Osteoblast (primary cell): ENCODE measurements at regions not wholly inside any gene's neighbourhood (a gene's known extent, or its start where the extent isn't known, plus 50 kb on each side); places are given as distances from the start of the nearest gene placed in this dataset.

Source experiments
- DNase-seq: peaks from one replicate; pipeline ENCODE4 v3.0.0; 2011; ENCODE audit warnings: low spot score, mixed read lengths; ENCODE audit not compliant: insufficient read length; ENCODE audit errors: missing footprints
- H2AFZ ChIP-seq: 2 replicates; pipeline ENCODE4 v1.6.0; 2011; ENCODE audit warnings: mild to moderate bottlenecking, low read length
- H3K27ac ChIP-seq: 2 replicates; pipeline ENCODE4 v1.5.1; 2011; ENCODE audit warnings: mild to moderate bottlenecking, low read depth, low read length, moderate library complexity
- H3K27me3 ChIP-seq: 2 replicates; pipeline ENCODE4 v1.6.0; 2012; ENCODE audit warnings: mild to moderate bottlenecking, control low read depth, inconsistent platforms, low read length, moderate library complexity; ENCODE audit not compliant: insufficient read depth
- H3K36me3 ChIP-seq: 2 replicates; pipeline ENCODE4 v1.5.1; 2011; ENCODE audit warnings: mild to moderate bottlenecking, low read length, control low read depth, moderate library complexity; ENCODE audit not compliant: insufficient read depth
- H3K4me1 ChIP-seq: 2 replicates; pipeline ENCODE4 v1.5.1; 2011; ENCODE audit warnings: mild to moderate bottlenecking, low read length, control low read depth, moderate library complexity; ENCODE audit not compliant: insufficient read depth
- H3K4me2 ChIP-seq: 2 replicates; pipeline ENCODE4 v1.6.0; 2011; ENCODE audit warnings: mild to moderate bottlenecking, low read length; ENCODE audit not compliant: insufficient read depth
- H3K4me3 ChIP-seq: fragments of 200-600 bp; sonication (generic); 3 replicates; pipeline ENCODE4 v1.5.1; 2012; ENCODE audit warnings: mild to moderate bottlenecking, low read length, inconsistent platforms; ENCODE audit not compliant: insufficient read depth
- H3K79me2 ChIP-seq: 2 replicates; pipeline ENCODE4 v1.6.0; 2012; ENCODE audit warnings: mild to moderate bottlenecking, low read length, control low read depth, inconsistent platforms; ENCODE audit not compliant: insufficient read depth
- H3K9me3 ChIP-seq: 2 replicates; pipeline ENCODE4 v1.5.1; 2011; ENCODE audit warnings: low read depth, low read length, control low read depth
- H4K20me1 ChIP-seq: 2 replicates; pipeline ENCODE4 v1.6.0; 2012; ENCODE audit warnings: mild to moderate bottlenecking, low read length, control low read depth; ENCODE audit not compliant: insufficient read depth
- TF ChIP-seq, protein P1 (sequence below): IDR thresholded peaks from 2 replicates; pipeline ENCODE4 v1.5.1; 2011; ENCODE audit warnings: mild to moderate bottlenecking, low read depth, low read length, moderate library complexity; ENCODE audit errors: extremely low read depth

DNA sequence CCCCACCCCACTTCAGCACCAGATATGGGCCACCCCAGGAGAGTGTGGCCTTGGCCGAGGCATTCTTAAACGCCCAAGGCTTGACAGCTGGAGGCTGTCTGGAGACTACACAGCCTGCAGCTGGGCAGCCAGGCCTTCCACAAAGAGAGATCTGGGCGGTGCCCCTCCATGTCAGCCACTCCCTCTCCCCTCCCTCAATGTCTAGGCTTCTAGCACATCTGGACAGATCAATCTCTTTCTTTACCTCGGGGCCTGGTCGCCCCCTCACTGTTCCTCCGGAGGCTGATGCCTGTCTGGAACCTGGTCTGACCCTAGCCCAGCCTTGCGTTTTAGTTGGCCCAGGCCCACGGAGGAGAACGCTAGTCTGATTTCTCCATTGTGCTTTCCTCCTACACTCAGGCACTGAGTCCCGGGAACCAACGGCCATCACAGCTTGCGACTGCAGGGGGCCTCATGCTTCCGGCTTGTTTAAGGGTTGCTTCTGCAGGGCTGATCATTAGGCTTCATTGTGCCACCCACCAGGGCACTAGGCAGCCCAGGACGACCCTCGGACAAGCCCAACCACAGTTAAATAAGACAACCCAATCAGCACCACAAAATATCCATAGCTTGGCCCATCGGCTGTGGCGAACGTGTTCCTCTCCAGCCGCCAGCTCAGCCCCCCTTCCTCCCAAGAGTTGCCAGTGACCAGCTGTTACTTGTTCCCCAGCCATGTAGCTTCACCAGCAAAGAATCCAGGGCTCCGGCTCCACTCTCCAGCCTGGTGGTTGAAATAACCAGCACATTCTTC lies 200.6 kb downstream of the BCOR start:
- no peak overlapping the region for H3K4me3 ChIP-seq
- no peaks in the 10 kb centered on the region for H3K9me3 ChIP-seq
- no peak overlapping the region for H2AFZ ChIP-seq
- no peaks in the 10 kb centered on the region for H3K36me3 ChIP-seq
- TF ChIP-seq, protein P1, sequence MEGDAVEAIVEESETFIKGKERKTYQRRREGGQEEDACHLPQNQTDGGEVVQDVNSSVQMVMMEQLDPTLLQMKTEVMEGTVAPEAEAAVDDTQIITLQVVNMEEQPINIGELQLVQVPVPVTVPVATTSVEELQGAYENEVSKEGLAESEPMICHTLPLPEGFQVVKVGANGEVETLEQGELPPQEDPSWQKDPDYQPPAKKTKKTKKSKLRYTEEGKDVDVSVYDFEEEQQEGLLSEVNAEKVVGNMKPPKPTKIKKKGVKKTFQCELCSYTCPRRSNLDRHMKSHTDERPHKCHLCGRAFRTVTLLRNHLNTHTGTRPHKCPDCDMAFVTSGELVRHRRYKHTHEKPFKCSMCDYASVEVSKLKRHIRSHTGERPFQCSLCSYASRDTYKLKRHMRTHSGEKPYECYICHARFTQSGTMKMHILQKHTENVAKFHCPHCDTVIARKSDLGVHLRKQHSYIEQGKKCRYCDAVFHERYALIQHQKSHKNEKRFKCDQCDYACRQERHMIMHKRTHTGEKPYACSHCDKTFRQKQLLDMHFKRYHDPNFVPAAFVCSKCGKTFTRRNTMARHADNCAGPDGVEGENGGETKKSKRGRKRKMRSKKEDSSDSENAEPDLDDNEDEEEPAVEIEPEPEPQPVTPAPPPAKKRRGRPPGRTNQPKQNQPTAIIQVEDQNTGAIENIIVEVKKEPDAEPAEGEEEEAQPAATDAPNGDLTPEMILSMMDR, result no peak
- H3K4me1 ChIP-seq, result peaks cover 37% of the 10 kb centered on the region
- H3K27ac ChIP-seq, result peak overlapping the region; percentile 5
- peak; percentile 92 for DNase-seq
- peaks cover under 1% of the 10 kb centered on the region for H3K27me3 ChIP-seq
- peak overlapping the region; percentile 15 for H3K4me2 ChIP-seq
- no peaks in the 10 kb centered on the region for H4K20me1 ChIP-seq
- no peaks in the 10 kb centered on the region for H3K79me2 ChIP-seq

DNA sequence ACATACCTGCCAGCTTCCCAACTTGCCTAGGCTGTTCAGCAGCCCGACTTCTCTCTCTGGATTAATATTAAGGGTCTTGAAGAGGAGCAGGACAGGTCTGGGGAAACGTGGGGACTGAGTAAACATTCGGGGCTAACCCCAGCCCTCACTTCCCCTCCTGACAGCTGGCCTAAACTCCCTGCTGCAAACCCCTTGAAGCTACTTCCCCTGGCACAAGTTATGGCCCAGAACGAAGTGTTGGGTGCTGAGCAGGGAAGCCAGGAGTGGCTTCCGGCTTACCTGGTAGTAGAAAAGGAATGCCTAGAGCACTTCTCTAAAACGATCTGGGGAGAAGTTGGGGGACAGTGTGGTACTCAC lies 200.0 kb downstream of the BCOR start:
- H3K36me3 ChIP-seq, result no peaks in the 10 kb centered on the region
- TF ChIP-seq, protein P1, result no peak
- H4K20me1 ChIP-seq, result no peaks in the 10 kb centered on the region
- H3K4me1 ChIP-seq, result peaks cover 38% of the 10 kb centered on the region
- H3K27me3 ChIP-seq, result peaks cover 3% of the 10 kb centered on the region
- H3K79me2 ChIP-seq, result no peaks in the 10 kb centered on the region
- no peaks in the 10 kb centered on the region for H3K9me3 ChIP-seq
- no peak overlapping the region for H3K4me2 ChIP-seq
- peak overlapping the region; percentile 42 for H3K27ac ChIP-seq
- peak overlapping the region; percentile 20 for H3K4me3 ChIP-seq
- no peak overlapping the region for H2AFZ ChIP-seq
- no peak for DNase-seq

DNA sequence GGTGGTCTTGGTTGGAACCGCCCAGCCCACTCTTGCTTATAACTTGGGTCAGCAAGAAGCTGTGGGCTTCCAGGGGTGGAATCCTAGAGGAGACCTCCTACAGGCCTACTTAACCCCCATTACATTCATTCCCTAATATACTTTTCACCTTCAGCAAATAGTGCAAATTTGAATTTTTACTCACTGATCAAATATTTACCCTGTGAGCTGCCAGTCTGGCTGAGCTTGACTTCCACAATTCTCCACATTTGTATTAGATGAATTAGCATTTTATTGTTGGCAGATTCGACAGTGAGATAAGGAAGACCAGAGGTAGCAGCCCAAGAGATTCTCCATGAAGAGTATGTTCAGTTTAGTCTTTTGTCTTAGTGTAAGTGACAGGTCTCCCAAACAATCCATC lies 199.6 kb downstream of the BCOR start:
- H3K4me1 ChIP-seq, result peaks cover 42% of the 10 kb centered on the region

DNA sequence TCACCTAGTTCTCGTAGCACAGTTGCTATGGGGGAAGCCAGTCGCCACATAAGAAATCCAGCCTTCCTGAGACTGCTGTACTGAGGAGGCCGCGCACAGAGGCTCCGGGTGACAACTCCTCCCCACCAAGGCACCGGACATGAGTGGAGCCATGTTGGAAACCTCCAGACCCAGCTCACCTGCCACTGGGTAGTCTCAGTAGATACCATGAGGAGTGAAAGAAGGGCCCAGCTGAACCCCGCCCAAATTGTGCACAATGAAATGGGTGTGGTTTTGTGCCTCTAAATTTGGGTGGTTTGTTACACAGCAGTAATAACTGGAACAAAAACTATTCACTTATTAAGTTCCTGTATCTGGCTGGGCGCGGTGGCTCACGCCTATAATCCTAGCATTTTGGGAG lies 198.7 kb downstream of the BCOR start:
- H3K9me3 ChIP-seq, result no peaks in the 10 kb centered on the region
- TF ChIP-seq, protein P1, result no peak
- no peak overlapping the region for H3K4me2 ChIP-seq
- H3K27me3 ChIP-seq, result peaks cover 3% of the 10 kb centered on the region
- H3K27ac ChIP-seq, result no peak overlapping the region
- DNase-seq, result no peak
- H4K20me1 ChIP-seq, result no peaks in the 10 kb centered on the region
- no peaks in the 10 kb centered on the region for H3K36me3 ChIP-seq
- H3K4me1 ChIP-seq, result peaks cover 49% of the 10 kb centered on the region
- no peaks in the 10 kb centered on the region for H3K79me2 ChIP-seq
- no peak overlapping the region for H3K4me3 ChIP-seq
- H2AFZ ChIP-seq, result no peak overlapping the region

More for the DNA sequence above, 199.6 kb downstream of the BCOR start:
- DNase-seq, result no peak
- no peaks in the 10 kb centered on the region for H3K79me2 ChIP-seq
- peak overlapping the region; percentile 42 for H3K27ac ChIP-seq
- TF ChIP-seq, protein P1, result no peak
- no peaks in the 10 kb centered on the region for H4K20me1 ChIP-seq
- peak overlapping the region; percentile 20 for H3K4me3 ChIP-seq
- no peaks in the 10 kb centered on the region for H3K9me3 ChIP-seq
- no peak overlapping the region for H2AFZ ChIP-seq
- no peaks in the 10 kb centered on the region for H3K36me3 ChIP-seq
- no peak overlapping the region for H3K4me2 ChIP-seq
- peaks cover 3% of the 10 kb centered on the region for H3K27me3 ChIP-seq
